Uterus (tissue), 2 donors: ENCODE measurements at regions not wholly inside any gene's neighbourhood (a gene's known extent, or its start where the extent isn't known, plus 50 kb on each side); places are given as distances from the start of the nearest gene placed in this dataset.

Experiments used
- CTCF ChIP-seq, 4 experiments: fragments of 200-600 bp in 2 of 4; fragments of 450-650 bp in 2 of 4; sonication (generic) in 2 of 4; IDR thresholded peaks; one replicate each; pipeline ENCODE4 v1.5.1; 2016 to 2019; ENCODE audit warnings: antibody characterized with exemption in 4 of 4, mild to moderate bottlenecking in 2 of 4, moderate library complexity in 1 of 4
- POLR2A ChIP-seq, 2 donors: fragments of 450-650 bp; IDR thresholded peaks; one replicate each; pipeline ENCODE4 v1.6.1; 2016; ENCODE audit warnings: antibody characterized with exemption in 2 of 2, mild to moderate bottlenecking in 1 of 2, moderate library complexity in 1 of 2

- TF ChIP-seq CTCF (IDR thresholded peaks at IDR 0.05) = no peak
- TF ChIP-seq POLR2A (IDR thresholded peaks at IDR 0.05) = no peak
Observed at GRCh38 chr12:42892702-42893551, 303.4 kb upstream of the PRICKLE1 start.
